Fibroblast of skin of abdomen (primary cell): ENCODE measurements at regions not wholly inside any gene's neighbourhood (a gene's known extent, or its start where the extent isn't known, plus 50 kb on each side); places are given as distances from the start of the nearest gene placed in this dataset.
"Not testable (repeated sequence)": the region's sequence is repeated elsewhere in the genome, so short reads cannot be mapped to it uniquely, and the experiment has no call there.

Experiments used
- DNase-seq: peaks from one replicate; pipeline ENCODE4 v3.0.0-alpha.2; 2013

GRCh38 chr12:9407425-9407748 lies 199.2 kb upstream of the PZP start:
- DNase-seq: not testable (repeated sequence)

- no peak for DNase-seq
Observed at GRCh38 chr12:9406564-9407424, 198.6 kb upstream of the PZP start.

- no peak for DNase-seq
Observed at GRCh38 chr12:9405886-9406563, 197.8 kb upstream of the PZP start.

GRCh38 chr12:9404469-9405260 lies 196.5 kb upstream of the PZP start:
- DNase-seq: no peak

- no peak for DNase-seq
Observed at GRCh38 chr12:9404031-9404430, 195.8 kb upstream of the PZP start.

GRCh38 chr12:9402432-9403040 lies 194.3 kb upstream of the PZP start:
- DNase-seq: not testable (repeated sequence)

- DNase-seq: not testable (repeated sequence)
Observed at GRCh38 chr12:9396367-9396766, 188.2 kb upstream of the PZP start.

- not testable (repeated sequence) for DNase-seq
Observed at GRCh38 chr12:9395220-9395619, 187.0 kb upstream of the PZP start.

- no peak for DNase-seq
Observed at GRCh38 chr12:9392842-9393241, 184.6 kb upstream of the PZP start.

GRCh38 chr12:9391815-9392214 lies 183.6 kb upstream of the PZP start:
- DNase-seq: no peak

- no peak for DNase-seq
Observed at GRCh38 chr12:9390761-9391160, 182.6 kb upstream of the PZP start.

- no peak for DNase-seq
Observed at GRCh38 chr12:9389796-9390195, 181.6 kb upstream of the PZP start.

GRCh38 chr12:9388379-9388778 lies 180.2 kb upstream of the PZP start:
- DNase-seq: no peak

GRCh38 chr12:9387450-9387849 lies 179.3 kb upstream of the PZP start:
- no peak for DNase-seq

- DNase-seq: no peak
Observed at GRCh38 chr12:9383585-9383984, 175.4 kb upstream of the PZP start.

GRCh38 chr12:9381619-9382018 lies 173.4 kb upstream of the PZP start:
- no peak for DNase-seq

GRCh38 chr12:9380650-9381049 lies 172.5 kb upstream of the PZP start:
- no peak for DNase-seq

- DNase-seq: no peak
Observed at GRCh38 chr12:9379023-9379742, 171.0 kb upstream of the PZP start.

GRCh38 chr12:9378430-9378835 lies 170.2 kb upstream of the PZP start:
- no peak for DNase-seq

GRCh38 chr12:9372202-9372601 lies 164.0 kb upstream of the PZP start:
- DNase-seq: no peak

- DNase-seq: no peak
Observed at GRCh38 chr12:9367828-9368227, 159.6 kb upstream of the PZP start.

- no peak for DNase-seq
Observed at GRCh38 chr12:9367201-9367600, 159.0 kb upstream of the PZP start.
